ENCODE measurements at regions not wholly inside any gene's neighbourhood (a gene's known extent, or its start where the extent isn't known, plus 50 kb on each side); places are given as distances from the start of the nearest gene placed in this dataset.
"Not testable (repeated sequence)": the region's sequence is repeated elsewhere in the genome, so short reads cannot be mapped to it uniquely, and the experiment has no call there.

GRCh38 chr13:50755862-50756685 lies 87.4 kb downstream of the DLEU7 start:
- not testable (repeated sequence) for TF ChIP-seq CTCF (IDR thresholded peaks at IDR 0.05; ENCODE audit: poor library complexity); EZH2phosphoT487 (IDR thresholded peaks at IDR 0.05; ENCODE audit: low read depth, severe bottlenecking, unreplicated experiment); EZH2 (IDR thresholded peaks at IDR 0.05; ENCODE audit: borderline replicate concordance)

Data from hepatocyte (in vitro differentiated cells).